HG02642 (cell line): ENCODE measurements at regions not wholly inside any gene's neighbourhood (a gene's known extent, or its start where the extent isn't known, plus 50 kb on each side); places are given as distances from the start of the nearest gene placed in this dataset.
"Not testable (repeated sequence)": the region's sequence is repeated elsewhere in the genome, so short reads cannot be mapped to it uniquely, and the experiment has no call there.

Experiments used
- ATAC-seq: cut with Tn5 transposase; IDR thresholded peaks from one replicate; pipeline ENCODE4 v1.9.1; 2021; ENCODE audit warnings: mild to moderate bottlenecking; ENCODE audit not compliant: unreplicated experiment, poor library complexity

DNA sequence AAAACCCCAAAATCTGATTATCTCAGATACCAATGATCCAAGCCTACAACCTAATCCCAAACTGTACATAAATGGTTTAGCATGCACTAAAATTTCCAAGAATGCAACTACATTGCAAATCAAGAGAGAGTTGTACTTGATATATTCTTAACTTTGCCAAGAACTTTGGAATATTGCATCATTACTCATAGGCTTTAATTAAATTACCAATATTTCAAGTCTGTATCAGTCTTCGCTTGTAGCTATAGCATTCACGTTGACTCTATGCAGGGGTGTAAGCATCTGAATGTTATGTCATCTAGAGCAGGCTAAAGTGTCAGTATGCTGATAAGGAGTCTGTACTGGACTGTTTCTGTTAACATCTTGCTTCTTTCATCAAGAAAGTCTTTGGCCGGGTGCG lies 56.3 kb downstream of the FOXI3 start:
- no peak for ATAC-seq

DNA sequence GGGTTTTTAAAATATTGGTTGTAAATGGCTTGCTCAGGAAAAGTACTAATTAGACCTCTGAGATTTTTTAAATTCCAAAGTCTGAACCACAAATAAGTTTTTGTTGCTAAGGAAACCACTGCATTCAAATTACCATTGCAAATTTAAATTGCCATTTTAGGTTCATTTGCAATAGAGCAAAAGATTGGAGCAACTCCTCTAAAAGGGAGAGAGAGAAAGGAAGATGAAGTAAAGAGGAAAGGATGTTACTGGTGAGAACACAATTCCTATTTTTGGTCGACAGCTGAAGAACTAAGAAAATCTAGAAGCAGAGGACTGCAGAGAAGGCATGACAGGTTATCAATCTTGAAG lies 74.9 kb downstream of the FOXI3 start:
- ATAC-seq = no peak

DNA sequence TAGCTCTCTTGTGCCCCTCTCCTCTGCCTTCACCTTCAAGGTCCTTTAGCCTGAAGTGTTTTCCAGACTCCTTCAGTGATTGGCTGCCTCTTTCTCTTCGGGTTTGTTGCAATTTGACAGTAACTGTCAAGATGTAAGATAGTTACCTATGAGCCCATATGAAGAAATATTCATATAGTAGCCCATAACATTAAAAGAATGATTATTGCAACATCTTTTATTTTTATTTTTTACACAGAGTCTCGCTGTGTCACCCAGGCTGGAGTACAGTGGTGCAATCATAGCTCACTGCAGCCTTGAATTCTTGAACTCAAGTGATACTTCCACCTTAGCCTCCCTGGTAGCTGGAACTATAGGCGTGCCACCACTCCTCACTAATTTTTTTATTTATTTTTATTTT lies 80.5 kb downstream of the FOXI3 start:
- no peak for ATAC-seq

GRCh38 chr2:88365408-88365807 lies 87.1 kb downstream of the FOXI3 start:
- not testable (repeated sequence) for ATAC-seq

DNA sequence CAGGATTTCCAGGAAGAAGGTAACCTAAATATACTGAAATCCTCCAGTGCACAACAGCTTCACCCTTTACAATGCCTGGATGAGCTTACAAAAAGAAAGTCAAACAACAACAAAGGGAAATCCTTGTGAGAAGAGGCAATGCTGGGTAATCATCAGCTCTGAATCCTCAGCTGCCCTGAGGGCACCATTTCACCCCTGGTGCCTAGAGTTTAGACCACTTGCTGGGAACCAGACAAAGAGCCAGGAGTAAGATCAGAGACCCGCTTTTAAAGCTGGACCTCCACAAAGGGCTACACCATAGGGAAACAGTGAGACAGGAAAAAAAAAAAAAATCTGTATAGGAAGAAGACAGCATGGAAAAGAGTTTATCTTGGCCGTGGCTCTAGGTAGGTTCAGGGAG lies 97.0 kb downstream of the FOXI3 start:
- no peak for ATAC-seq

DNA sequence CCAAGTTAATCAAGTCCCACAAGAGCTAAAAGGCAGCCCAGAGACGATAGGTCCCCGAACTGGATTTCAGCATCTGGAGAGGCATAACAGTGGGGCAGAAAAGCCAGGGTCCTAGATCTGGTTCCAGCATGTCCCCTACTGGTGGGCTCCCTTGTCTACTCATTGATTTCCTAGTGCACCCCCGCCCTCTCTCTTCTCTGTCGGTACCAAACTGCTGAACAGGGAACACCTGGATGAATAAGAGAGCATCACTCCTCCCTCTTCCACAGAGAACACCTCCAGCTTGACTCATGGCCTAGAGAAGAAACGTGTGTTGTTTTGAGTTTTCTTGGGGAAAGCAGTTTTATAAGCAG lies 101.3 kb downstream of the FOXI3 start:
- ATAC-seq = no peak

DNA sequence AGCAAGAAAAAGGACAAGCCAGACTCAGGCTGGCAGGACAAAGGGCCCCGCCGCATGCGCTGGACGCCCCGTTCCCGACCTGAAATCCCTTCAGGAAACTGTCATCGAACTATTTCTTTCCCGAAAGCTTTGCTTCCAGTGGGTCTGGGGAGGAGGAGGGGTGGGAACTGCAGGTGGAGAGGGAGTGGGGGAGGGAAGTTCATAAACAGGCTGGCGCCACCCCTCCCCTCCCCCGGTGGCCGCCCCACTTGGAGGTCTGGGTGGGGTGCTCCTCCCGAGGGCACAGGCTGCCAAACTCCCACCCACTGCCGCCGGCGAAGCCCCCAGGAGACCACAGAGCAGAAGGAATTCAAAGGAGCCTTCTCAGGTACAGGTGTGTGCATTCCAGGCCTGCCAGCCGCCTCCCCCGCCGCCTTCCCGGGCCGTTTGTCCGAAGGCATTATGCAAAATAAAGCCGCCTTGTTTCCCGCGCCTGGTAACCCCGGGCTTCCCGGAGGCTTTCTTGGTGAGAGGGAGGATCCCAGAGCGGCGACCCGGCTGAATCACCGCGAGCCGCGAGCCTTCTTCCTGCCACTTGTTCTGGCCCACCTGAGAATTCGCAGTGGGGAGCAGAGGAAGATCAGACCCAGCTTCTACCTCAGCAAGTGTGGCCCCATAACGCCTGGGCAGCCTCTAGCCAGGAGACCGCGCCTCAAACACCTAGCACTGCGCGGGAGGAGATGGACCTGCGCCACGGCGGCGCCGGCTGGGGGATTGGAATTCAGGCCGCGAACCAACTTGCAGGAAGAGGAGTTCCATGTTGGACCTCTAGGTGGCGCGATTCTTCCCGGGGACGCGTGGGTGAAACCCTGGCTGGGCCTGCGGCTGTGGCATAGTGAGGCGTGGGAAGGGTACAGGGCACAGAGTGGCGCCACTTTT lies 101.9 kb downstream of the FOXI3 start:
- peak; percentile 66 for ATAC-seq

GRCh38 chr2:88345842-88346241 lies 106.7 kb downstream of the FOXI3 start:
- ATAC-seq = no peak

DNA sequence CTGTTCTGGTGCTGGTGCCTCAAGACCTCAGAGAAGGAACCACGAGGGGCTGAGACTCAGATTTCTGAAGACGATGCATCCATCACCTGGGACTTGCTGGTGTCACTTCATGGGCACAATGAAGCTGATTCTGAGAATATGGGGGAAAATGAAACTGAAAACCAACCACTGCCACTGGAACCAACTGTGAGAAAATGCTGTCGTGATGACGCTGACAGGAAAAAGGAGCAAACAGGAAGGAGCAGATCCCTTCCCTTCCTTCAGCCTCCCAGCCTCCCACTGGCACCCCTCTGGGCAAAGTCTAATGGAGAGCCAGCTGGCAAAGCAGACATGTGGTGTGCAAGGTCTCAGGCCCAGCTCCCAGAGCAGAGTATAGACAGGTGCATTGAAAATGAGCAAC lies 109.7 kb downstream of the FOXI3 start:
- ATAC-seq = no peak

- no peak for ATAC-seq
Observed at GRCh38 chr2:88334418-88334817, 118.1 kb downstream of the FOXI3 start.

DNA sequence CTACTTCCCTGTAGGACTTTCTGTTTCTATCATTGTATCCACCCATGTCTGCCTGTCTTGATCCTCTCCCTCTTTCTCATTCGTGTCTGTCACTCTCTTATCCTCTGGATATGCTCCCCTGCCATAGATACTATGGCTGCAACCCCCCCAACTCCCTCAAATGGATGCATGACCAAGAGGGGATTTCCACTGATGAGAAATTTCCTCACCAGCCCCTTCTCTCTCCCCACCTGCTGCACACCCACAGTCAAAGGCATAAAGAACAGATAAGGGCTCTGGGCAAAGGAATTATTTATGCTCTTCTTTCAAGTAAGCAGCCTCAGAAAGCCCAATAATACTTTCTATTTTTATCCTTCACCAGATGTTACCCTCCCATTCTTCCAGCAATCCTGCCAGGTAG lies 121.3 kb downstream of the FOXI3 start:
- ATAC-seq = no peak

- ATAC-seq = peak; percentile 78
Observed at GRCh38 chr2:88329815-88330603, 122.5 kb downstream of the FOXI3 start.

- no peak for ATAC-seq
Observed at GRCh38 chr2:88321449-88322248, 130.8 kb downstream of the FOXI3 start.

DNA sequence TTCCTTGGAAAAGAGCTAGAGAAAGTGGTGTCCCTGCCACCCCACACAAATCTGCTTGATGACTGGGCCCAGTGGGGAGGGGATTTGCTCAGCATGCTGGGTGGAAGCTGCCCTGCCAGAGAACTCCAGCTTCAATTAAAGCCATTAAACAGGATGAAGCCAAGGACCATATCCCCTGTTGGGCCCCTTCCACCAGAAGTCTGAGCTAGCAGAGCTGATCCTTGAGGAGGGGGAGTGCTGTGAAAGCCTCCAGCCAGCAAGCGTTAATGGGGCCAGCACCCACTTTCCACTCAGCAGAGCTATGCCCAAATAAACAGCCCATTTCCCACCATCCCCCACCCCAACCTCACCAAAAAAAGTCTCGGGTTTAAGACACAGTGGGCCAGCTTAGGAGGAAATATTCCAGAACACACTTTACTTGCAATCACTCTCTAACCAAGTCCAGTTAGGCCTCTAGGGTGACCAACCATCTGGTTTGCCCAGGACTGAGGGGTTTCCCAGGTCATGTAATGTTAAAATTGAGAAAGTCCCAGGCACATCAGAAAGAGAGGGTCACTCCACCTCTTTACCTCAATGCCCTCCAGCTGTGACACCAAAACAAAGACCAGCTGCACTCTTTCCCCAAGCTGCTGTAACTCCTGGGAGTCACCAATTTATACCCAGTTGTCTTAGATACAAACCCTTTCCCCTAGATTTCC lies 132.3 kb downstream of the FOXI3 start:
- ATAC-seq = no peak

DNA sequence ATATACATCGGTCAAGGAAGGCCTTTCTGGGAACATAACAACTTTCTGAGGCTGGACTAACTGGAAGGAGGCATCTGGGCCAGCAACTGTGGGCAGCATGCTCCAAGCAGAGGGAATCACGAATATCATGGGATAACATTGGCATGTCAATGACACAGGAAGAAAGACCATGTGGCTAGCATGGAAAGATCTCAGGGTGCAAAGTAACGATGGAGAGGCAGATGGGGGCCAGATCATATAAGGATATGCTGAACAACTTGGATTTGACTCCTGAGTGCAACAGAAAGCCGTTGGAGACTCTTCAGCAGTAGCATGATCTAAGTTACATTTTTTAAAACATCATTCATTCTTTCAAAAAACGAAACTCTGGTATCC lies 133.6 kb downstream of the FOXI3 start:
- ATAC-seq = no peak

- ATAC-seq = no peak
Observed at GRCh38 chr2:88318071-88318955, 134.2 kb downstream of the FOXI3 start.

- ATAC-seq = no peak
Observed at GRCh38 chr2:88310787-88311186, 140.6 kb downstream of the THNSL2 start.

DNA sequence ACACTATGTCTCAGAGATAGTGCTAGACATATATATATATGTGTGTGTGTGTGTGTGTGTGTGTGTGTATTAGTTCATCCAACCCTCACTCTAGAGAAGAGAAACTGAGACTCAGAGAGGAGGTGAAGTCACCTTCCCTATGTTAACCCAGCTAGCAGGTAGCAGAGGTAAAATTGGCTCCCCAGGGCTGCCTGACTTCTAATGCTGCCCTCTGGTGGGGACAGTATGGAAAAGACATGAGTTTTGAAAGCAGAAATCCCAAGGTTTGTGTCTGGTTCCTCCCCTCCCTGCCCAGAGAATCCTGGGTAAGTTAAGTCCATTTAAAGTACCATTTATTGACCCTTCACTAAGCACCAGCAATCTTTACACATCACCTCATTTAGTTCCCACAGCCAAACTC lies 137.7 kb downstream of the THNSL2 start:
- no peak for ATAC-seq

- no peak for ATAC-seq
Observed at GRCh38 chr2:88303865-88304264, 133.7 kb downstream of the THNSL2 start.
